GM18517 (cell line): ENCODE measurements at regions not wholly inside any gene's neighbourhood (a gene's known extent, or its start where the extent isn't known, plus 50 kb on each side); places are given as distances from the start of the nearest gene placed in this dataset.

Experiments used
- ATAC-seq: cut with Tn5 transposase; IDR thresholded peaks from one replicate; pipeline ENCODE4 v1.9.1; 2021; ENCODE audit warnings: mild to moderate bottlenecking, moderate library complexity; ENCODE audit not compliant: unreplicated experiment

DNA sequence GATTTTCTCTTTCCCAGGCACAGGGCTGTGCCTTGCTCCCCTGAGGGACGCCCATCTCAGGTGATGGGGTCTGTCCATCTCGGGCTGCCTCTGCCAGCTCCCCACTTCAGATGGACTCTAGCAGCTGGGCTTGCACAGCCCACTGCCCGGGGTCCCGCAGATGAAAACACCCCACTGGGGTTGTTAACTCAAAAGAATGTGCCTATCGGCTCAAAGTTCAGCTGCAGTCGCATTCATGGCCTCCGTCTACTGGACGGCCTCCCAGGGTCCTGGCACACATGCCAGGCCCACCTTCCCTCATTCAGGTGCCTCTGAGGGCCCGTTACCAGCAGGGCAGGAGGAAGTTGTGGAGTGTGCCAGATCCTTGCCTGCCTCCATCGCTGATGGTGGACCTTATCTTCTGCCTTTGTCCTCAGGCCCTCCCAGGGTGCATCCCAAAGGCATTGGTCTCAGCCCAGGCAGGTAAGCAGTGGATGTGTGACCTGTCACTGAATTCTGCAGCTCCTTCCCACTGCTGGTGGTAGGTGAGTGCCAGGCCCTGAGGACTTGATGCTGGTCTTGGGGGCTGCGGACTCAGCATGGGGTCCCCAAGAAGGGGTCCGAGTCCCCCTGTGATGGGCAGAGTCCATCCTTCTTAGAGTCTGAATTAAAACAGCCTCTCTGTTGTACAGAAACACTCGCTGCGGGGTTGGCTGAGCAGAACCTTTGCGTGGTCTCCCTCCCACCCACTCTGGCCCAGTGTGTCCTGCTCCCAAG is 324.6 kb upstream of the DIO3 start:
- ATAC-seq: no peak

DNA sequence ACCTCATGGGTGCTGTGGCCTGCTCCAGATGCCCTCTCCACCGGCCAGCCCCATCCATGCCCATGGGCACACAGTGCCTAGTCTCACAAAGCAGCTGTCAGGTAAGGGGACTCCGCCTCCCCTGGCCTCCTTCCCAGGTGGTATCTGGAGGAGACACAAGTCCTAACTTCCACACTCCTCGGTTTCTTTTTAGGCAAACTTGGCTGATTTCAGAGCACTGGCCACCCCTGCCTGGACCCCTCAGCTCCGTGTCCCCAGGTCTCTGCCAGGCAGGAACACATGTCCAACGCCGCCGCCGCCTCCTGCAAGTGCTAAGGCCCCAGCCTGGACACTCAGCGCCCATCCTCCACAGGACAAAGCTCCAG is 324.1 kb upstream of the DIO3 start:
- ATAC-seq: no peak

DNA sequence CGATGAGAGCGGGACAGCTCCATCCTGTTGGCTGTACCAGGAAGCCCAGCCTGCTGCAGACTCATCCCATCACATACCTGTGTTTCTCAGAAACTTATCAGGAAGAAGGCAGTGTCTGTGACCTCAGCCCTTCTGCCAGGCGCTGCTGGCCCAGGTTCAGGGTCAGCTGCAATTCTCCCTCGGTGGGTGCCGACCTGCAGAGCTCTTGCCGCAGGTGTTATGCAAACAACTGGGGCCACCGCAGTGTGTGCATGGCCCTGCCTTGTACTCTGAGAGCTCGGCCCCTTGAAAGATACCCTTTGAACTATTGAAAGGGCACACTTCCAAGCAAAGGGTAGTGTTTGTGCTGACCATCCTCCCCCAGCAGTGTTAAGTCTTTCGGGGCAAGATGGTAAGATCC is 322.2 kb upstream of the DIO3 start:
- no peak for ATAC-seq

DNA sequence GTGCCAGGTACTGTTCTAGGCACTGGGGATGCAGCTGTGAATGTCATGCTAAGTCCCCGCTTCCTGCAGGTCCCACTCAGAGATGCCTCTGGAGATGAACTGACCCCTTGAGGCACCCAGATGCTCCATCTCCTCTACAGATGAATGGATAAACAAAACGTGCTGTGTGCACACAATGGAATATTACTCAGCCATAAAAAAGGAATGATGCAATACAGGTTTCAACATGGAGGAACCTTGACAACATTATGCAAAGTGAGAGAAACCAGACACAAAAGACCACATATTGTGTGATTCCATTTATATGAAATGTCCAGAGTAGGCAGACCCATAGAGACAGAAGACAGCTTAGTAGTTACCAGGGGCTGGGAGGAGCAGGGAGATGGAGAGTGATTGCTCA is 320.1 kb upstream of the DIO3 start:
- no peak for ATAC-seq

DNA sequence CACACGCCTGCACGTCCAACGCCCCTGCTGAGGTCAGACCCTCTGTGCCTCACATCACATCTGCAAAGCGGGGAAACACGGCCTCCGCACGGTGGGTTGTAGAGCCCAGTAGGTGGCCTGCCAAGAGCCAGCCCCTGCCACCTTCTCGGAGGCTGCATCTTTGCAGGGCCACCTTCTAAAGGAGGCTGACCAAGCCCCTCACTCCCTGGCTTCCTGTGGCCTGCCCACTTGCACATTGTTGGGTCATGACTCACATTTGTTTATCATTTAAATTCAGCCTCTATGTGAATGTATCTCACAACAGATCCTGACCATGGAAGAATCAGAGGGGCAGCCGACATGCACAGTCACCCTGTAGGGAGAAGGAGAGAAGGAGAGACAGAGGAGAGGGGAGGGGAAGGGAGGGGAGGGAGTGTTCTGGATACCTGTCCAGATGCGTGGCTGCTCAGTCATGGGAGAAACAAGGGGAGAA is 319.5 kb upstream of the DIO3 start:
- no peak for ATAC-seq

DNA sequence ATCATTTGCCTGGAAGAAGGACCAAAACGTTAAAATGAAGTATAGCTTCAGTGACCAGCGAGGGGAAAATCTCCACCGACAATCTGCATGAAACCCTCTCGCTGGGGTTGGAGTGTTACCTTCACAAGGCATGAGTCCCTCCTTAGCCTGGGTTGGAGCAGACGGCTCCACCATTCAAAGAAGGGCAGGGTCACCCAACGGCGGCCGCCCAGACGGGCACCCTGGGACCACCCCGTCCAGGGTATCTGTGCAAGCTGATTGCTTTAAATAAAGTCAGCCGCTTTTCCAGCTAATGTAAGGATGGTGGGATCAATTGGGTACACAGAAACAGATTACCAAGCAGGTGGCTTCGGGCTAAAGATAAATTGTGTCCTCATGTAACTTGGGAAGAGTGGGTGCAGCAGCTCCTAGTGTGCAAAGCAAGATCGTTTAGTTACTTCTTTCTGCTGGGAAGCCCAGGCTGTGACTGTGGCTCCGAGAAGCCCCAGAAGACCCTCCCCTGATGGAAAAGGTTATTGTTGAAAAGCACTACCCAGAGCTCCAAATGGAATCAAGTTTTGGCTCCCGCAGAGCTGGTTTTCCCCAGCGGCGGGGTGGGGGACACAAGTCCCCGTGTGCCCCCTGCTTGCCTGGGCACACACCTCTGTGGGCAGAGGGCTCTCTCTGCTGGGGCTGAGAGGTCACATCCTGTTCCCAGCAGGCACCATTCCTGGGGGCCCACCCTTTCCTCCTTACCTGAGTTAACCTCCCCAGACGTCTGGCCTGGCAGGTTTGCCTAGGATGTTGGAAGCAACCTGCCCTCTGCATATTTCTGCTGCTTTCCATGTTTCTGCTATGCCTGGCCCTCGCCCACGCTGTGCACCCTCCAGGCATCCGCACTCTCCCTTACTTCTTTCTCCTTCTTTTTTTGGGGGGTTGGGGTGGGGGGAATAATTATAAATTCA is 318.6 kb upstream of the DIO3 start:
- ATAC-seq: no peak

DNA sequence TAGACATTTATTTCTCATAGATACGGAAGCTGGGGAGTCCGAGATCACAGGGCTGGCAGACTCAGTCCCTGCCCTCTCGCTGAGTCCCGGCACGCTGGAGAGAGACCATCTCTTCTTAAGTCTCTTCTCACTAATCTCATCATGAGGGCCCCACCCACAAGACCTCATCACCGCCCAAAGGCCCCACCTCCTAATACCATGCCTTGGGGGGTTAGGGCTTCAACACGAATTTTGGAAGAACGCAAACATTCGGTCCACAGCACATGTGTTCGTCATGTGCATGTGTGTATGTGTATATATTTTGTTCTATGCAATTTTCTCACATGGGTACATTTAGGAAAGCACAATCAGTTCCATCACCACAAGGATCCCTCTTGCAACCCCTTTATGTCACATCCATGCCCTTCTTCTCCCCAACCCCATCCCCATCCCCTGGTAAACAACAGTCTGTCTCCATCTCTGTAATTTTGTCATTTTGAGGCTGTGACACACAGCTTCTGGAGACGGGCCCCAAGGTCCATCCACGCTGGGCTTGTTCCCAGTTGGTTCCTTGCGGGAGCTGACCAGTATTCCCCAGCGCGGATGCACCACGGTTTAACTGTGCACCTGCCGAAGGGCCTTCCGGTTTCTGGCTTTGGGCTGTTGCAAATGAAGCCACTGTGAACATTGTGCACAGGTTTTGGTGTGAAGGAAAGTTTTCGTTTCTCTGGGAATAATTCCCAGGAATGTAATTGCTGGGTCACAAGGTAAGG is 317.5 kb upstream of the DIO3 start:
- no peak for ATAC-seq

DNA sequence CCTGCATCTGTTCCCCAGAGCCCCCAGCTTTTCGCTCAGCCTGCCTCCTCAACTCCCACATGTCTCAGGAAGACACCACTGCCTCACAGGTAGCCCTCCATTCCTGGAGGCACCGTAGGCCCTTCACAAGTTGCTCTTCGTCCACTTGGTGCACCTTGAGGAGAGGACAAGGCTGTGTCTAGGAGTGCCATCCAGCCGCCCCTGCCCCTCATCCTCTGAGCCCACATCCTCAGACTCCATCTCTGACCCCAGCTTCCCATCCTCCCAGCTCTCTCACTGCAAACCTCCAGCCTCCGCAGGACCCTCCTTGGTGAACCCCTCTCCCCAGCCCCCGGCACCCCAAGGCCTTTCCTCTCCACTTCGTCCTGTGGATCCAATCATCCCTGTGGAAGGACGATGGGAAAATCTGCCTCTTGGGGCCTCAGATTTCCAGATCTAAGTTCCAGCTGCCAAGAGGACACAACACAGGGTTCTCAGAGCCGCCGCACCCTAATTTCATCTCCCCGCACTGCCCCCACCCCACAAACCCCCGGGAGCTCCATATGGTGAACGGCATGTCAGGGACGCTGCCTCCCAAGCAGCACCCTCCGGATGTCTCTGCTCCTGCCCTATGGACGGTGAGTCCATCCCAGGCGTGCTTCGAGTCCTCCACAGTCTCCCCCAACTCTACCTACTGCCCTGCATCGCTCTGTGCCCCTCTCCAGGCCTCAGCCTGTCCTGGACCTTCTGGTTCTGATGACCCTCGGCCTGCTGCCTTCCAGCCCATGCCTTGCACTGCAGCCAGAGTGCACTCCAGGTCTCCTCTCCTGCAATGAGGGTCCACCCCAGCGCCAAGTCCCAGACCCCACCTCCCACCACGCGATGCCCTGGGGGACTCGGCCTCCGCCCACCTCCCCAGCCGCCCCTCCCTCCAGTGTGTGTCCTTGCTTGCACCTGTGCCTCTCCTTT is 314.1 kb upstream of the DIO3 start:
- ATAC-seq: no peak

DNA sequence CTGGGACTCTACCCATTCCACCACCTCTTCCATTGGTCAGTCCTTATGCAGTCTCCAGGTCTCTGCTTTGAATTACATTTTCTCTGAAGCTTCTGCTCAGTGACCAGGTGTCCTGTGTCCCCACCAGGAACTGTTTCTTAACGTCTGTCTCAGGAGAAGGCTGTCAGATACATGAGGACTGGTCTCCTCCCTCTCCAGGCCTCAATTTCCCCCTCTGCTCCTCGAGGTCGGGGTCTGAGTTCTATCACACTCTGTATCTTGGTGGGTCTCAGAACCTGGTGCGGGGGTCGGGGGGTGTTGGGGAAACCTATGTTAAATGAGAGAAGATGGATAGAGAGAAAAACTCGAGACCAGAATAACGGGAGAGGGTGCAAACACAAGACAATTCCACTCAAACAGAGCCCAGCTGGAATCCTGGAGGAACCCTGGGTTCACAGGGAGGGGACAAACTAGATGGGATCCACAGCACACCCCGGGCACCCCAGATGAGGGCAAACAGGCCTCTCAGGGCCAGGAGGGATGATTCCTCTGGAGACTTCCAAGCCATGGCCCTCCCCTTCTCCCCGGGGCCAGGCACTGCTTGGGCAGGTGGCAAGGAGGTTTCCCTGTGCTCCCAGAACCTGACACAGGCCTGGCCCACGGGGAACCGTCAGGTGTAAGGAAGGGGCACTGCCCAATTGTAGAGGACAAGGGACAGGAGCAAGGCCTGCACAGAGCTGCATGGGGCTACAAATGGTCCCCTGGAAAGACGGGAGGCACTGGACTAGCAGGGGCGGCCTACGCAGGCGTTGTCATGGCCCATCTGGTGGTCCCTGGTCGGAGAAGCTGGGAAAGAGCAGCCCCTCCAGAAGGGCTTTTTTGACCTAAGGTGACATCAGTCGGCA is 313.2 kb upstream of the DIO3 start:
- no peak for ATAC-seq

DNA sequence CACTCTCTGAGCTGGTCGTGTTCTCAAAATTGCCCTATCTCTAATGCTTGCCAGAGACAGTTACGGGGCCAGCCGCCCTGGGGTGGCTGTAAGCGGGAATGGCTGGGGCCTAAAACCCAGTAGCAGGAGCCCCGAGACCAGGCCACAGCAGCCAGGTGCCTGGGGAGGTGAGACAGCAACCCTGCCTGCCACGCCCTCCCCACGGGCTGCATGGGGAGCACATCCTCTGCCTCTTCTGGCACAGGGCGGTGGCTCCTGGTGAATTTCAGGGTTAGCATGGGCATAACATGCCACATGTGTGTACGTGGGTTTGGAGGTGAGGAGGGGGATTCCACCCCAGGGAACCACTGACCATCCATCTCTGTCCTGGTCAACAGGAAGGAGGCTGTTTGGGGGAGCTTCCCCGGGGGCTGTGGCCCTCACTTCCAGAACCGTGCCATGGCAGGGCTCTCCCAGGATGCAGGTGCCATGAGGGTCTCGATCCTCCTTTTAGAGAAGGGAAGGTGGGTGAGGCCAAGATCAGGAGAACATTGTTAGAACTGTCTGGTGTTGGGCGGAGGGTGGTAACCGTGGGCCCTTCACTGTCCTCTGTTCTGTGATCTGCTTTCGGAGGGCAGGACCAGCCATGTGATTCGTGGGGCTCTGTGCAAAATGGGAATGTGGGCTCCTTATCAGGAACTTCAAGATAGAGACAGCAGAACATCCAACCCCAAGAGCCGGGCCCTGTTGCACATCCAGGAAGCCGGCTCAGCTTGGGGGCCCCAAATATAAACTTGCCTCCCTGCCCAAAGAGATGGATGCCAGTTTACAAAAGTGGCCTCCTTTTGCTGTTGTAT is 312.2 kb upstream of the DIO3 start:
- ATAC-seq: no peak

DNA sequence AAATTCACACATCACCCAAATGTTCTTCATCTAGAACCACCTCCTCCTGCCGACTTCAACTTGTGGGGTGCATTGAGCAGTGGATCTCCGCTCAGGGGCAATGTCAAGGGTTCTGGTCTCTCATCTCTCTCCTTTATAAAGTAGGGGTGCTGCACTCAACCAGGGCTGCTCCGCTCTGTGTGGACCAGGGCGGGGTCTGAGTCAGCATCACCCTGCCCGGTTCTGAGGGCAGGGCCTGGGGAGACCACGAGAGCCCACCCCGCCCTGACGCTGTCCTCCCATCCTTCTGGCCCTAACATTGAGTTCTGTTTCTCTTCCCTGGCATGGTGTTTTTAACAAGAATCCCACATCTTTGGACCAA is 311.6 kb upstream of the DIO3 start:
- no peak for ATAC-seq

DNA sequence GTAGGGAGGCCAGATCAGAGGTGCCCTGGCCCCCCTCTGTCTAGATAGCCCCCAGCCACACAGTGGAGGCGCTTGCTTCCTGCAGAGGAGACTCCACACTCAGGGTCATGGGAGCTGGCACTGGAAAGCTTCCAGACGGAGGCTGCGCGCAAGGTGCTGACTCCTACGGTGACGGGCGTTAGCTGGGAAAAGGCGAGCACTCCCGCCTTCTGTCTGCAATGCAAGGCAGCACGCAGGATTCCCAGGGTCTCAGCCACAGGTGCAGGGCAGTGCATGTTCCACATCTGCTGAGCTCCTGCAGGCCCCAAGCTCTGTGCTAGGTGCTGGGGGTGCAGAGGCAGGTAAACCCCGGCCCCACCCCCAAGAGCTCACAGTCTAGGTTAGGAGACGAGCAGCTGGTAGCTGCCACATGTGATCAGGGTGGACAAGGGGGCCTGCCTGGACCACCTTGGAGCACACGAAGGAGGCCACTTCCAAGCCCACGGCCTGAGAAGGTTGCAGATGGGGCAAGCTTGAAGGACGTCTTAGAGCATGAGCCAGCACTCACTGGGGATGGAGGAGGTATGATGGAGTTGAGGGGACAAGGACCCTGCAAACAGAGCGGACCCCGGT is 310.9 kb upstream of the DIO3 start:
- no peak for ATAC-seq

DNA sequence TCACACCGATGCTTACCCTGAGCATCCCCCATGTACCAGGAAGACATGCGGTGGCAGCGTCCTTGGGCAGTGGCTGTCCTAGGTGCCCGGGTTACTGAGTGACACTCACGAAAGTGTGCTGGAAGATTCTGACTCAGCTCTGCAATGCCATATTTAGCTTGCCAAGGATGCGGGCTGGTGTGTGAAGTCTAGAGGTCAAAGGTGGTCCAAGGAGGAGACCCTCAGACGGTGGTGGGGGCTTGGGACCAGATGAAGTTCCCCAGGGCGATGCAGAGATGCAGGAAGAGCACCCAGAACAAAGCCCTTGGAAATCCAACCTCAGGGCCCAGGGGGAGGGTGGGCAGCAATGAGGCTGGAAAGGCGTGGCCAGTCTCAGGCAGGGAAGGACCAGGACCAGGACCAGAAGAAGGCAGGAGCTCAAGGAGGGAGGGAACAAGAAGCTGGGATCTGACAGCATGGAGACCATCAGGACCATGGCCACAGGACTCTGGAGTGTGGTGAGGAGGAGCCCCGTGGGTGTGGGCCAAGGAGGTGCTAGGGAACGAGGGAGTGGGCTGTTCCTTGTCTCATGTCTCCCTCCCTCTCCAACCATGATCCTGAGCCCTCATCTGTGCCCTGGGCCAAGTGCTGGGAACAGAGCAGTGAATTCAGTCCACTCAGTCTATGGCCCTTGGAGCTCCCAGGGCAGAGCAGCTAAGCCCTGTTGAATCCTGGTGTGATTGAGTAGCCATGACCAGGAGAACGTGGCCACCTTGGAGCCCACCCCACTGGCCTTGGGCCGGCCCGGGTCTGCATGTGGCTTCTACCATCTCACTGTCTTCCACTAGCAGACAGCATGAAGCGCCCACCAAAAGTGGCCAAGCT is 310.1 kb upstream of the DIO3 start:
- ATAC-seq: no peak

DNA sequence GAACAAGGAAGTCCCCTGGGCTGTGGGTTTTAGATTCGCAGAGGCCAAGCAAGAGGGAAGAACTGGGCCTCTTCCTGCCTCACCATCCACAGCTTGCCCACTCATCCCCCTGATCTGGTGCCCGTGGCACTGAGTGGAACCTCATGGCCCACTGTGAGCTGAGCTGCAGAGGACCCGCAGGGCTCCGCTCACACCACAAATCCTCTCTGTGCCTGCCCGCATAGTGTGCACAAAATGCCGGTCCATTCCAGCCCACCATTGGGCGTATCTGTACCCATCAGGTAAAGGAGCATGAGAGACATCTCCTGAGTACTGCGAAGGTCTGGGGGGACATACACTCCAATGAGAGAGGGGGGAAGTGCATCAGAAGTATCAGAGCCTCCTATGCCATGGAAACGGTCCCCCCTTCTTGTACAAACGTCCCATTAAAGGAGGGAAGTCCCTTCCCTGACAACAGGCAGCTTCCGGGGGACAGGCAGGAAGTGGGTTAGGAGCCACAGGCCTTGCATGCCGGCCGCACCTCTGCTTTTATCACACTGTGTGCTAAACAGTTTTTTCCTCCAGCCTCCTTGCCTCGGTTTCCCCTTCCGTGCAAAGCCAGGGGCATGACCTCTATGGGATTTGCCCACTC is 309.4 kb upstream of the DIO3 start:
- ATAC-seq: no peak

DNA sequence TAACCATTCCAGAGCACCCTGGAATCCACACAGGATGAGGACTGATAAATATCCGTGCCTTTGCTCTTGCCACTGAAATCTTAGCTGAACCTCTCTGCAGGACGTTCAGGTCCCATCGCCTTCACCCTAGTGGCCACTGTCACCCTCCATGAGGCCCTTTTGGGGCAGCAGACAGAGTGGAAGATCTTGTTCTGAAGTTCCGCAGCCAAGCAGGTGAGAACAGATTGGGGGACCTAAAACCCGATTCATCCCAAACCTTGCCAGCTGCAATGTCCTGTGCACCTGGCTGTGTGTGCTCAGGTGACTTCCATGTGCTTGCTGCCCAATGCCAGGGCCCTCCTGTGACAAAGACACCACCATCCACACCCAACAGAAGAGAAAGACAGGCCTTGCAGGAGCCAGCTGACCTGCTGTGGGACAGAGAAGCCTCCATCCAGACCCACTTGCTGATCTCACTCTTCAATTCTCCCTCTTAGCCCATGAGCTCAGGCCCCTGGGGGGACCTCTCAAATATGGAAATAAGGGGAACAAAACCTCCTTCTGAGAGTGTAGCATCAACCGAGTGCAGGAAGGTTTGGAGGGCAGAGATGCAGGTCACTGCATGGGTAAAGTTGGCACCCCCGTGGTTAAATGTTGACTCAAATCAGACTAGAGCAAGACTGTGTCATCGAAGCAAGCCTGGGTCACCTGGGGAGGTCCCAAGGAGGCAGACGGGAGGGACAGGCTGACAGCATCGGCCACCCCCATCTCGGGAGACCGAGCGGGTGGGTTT is 308.7 kb upstream of the DIO3 start:
- no peak for ATAC-seq

DNA sequence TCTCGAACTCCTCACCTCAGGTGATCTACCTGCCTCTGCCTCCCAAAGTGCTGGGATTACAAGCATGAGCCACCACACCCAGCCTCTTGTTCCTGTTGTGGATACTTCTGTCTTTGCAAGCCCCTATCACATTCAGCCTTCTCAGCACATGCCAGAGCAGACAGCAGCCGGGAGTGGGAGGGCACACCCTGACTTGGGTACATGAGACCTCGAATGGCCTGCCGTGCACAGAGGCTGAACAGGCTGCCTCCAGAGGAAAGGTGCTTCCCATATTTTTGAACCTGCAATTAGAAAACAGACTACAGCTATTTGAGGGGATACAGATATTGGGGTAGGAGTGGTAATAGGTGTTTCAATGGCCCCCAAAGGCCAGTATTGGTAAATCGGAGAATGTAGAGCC is 307.3 kb upstream of the DIO3 start:
- no peak for ATAC-seq
